Hepatocyte (in vitro differentiated cells): ENCODE measurements at regions not wholly inside any gene's neighbourhood (a gene's known extent, or its start where the extent isn't known, plus 50 kb on each side); places are given as distances from the start of the nearest gene placed in this dataset.

Source experiments
- CTCF ChIP-seq: fragments of 200-600 bp; sonication (generic); IDR thresholded peaks from 2 replicates; pipeline ENCODE4 v1.5.1; 2016; ENCODE audit warnings: antibody characterized with exemption, mild to moderate bottlenecking; ENCODE audit not compliant: poor library complexity
- EZH2 ChIP-seq: fragments of 200-600 bp; sonication (generic); IDR thresholded peaks from 2 replicates; pipeline ENCODE4 v1.6.1; 2016; ENCODE audit warnings: antibody characterized with exemption, mild to moderate bottlenecking, borderline replicate concordance
- EZH2phosphoT487 ChIP-seq: fragments of 200-600 bp; sonication (generic); IDR thresholded peaks from one replicate; pipeline ENCODE4 v1.6.1; 2018; ENCODE audit warnings: antibody characterized with exemption, mild to moderate bottlenecking, low read depth, moderate library complexity; ENCODE audit not compliant: unreplicated experiment, severe bottlenecking

- TF ChIP-seq CTCF: no peak
- no peak for TF ChIP-seq EZH2
- TF ChIP-seq EZH2phosphoT487: no peak
Observed at GRCh38 chr6:121901432-121901831, 466.0 kb downstream of the GJA1 start.
